Cardiac fibroblast (primary cell): ENCODE measurements at regions not wholly inside any gene's neighbourhood (a gene's known extent, or its start where the extent isn't known, plus 50 kb on each side); places are given as distances from the start of the nearest gene placed in this dataset.
"Not testable (repeated sequence)": the region's sequence is repeated elsewhere in the genome, so short reads cannot be mapped to it uniquely, and the experiment has no call there.

Experiments
- DNase-seq, 2 donors: peaks; one replicate each; pipeline versions ENCODE4 v3.0.0 to v3.0.0-alpha.2; 2010; ENCODE audit warnings: low read depth in 2 of 2
- H3K4me3 ChIP-seq, 2 donors: replicated peaks in 1 of 2; 1 replicate in 1 of 2; 2 replicates in 1 of 2; pipeline ENCODE4 v1.5.1; 2011; ENCODE audit warnings: low read depth in 2 of 2, low read length in 2 of 2, mild to moderate bottlenecking in 2 of 2, moderate library complexity in 1 of 2
- TF ChIP-seq, protein P1 (sequence below): IDR thresholded peaks from one replicate; pipeline ENCODE4 v1.5.1; 2011; ENCODE audit warnings: low read depth, mild to moderate bottlenecking, low read length, inconsistent platforms

DNA sequence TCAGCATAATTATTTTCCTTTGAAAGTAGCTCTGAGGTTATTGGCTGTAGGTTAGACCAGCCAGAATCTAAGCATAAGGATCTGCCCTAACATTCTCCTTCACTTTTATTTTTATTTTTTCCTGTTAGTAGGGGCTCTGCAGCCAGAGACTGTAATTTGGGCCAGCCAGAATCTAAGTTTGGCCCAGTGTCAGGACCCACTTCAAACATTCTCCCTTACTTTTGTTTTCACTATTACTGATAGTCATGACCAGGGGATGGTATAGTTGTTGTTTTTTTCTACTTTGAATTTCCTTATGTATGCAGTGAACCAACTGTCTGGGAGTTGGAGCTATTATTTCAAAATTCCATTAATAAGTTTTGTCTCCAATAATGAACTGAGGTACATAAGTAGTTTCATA lies 121.0 kb upstream of the MBNL1 start:
- H3K4me3 ChIP-seq, result no peak overlapping the region
- TF ChIP-seq, protein P1, sequence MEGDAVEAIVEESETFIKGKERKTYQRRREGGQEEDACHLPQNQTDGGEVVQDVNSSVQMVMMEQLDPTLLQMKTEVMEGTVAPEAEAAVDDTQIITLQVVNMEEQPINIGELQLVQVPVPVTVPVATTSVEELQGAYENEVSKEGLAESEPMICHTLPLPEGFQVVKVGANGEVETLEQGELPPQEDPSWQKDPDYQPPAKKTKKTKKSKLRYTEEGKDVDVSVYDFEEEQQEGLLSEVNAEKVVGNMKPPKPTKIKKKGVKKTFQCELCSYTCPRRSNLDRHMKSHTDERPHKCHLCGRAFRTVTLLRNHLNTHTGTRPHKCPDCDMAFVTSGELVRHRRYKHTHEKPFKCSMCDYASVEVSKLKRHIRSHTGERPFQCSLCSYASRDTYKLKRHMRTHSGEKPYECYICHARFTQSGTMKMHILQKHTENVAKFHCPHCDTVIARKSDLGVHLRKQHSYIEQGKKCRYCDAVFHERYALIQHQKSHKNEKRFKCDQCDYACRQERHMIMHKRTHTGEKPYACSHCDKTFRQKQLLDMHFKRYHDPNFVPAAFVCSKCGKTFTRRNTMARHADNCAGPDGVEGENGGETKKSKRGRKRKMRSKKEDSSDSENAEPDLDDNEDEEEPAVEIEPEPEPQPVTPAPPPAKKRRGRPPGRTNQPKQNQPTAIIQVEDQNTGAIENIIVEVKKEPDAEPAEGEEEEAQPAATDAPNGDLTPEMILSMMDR, result no peak
- DNase-seq, result no peak

GRCh38 chr3:152148579-152148978 lies 120.2 kb upstream of the MBNL1 start:
- DNase-seq, result no peak
- TF ChIP-seq, protein P1, result no peak
- H3K4me3 ChIP-seq, result no peak overlapping the region

GRCh38 chr3:152149832-152150231 lies 118.9 kb upstream of the MBNL1 start:
- peak in 1 of 2 donors; percentile 5 for DNase-seq
- TF ChIP-seq, protein P1, result no peak
- H3K4me3 ChIP-seq, result no peak overlapping the region

DNA sequence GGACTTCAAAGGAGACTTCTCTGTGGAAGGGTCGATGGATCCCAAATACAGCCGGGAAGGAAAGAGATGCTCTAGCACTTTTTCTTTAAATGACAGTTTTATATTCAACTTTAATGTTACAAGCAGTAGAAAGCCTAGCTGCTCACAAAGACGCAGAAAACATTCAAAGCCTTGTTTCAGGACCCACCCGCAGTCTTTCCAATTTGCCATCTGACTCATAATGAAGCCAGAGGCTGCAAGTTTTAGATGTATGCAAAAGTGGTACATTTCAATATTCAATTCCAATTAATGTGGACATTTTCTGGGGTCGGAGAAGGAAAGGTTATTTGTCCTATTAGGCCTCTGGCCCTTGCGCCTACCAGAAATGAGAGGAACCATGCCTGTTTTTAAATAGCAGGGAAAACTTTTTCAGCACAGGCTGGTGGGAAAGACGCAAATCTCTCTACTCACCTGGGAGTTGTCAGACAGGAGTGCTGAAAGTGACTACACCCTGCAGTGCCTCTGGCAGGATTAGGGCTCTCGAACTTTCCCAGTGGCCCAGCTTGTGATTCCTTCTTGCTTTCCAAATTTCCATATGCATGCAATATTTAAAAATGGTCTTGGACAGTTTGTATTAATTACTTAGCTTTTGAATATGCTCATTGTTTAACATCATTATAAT lies 117.4 kb upstream of the MBNL1 start:
- TF ChIP-seq, protein P1, result no peak

GRCh38 chr3:152151877-152152765 lies 116.6 kb upstream of the MBNL1 start:
- not testable (repeated sequence) for H3K4me3 ChIP-seq, DNase-seq

More for the DNA sequence above, 117.4 kb upstream of the MBNL1 start:
- H3K4me3 ChIP-seq, result no peak overlapping the region
- DNase-seq, result no peak

GRCh38 chr3:152153115-152153514 lies 115.6 kb upstream of the MBNL1 start:
- H3K4me3 ChIP-seq, DNase-seq: not testable (repeated sequence)

DNA sequence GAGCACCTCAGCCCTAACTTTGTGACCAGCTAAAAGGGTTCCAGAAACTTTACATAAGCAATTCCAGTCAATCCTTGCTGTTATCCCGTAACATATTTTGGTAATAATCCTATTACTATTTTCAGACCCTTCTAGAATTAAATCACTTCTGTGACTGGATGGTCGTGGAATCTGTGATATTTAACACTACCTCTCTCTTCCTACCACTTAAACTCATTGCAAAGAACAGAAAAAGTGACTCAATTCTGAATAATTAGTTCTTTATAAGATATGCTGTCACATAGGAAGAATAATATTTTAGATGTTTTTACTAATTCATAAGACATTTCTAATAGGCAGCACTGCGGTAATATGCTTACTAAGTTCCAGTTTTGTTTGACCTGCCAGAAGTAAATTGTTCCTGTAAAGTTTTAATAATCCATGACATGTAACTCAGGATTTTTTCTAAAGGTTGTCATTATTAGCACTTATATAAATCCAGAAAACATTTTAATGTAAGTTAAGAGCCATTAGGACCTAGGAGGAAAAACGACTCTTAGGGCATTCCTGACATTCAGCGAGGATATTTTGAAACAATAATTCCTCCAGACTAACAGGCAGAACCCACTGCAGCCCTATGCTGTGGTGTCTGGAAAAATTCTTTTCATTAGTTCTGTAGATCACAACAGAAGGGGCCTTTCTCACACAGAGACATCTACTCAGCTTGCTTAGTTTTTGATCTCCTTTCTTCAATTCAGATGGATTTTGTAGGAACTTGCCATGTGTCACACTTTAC lies 113.3 kb upstream of the MBNL1 start:
- no peak overlapping the region for H3K4me3 ChIP-seq
- peak in 1 of 2 donors; percentile 8 for DNase-seq
- TF ChIP-seq, protein P1, result no peak
